ENCODE measurements at regions not wholly inside any gene's neighbourhood (a gene's known extent, or its start where the extent isn't known, plus 50 kb on each side); places are given as distances from the start of the nearest gene placed in this dataset.
A peak's percentile ranks its signal among the peaks of the same experiment; 100 is the strongest.

GRCh38 chr18:2293109-2293839, 278.0 kb downstream of the METTL4 start:
- DNase-seq, result no peak

- DNase-seq, result no peak
Measured at GRCh38 chr18:2301316-2301715, 270.0 kb downstream of the METTL4 start.

- DNase-seq, result no peak
Measured at GRCh38 chr18:2302012-2302411, 269.3 kb downstream of the METTL4 start.

GRCh38 chr18:2302628-2303516, 268.4 kb downstream of the METTL4 start:
- no peak for DNase-seq

GRCh38 chr18:2303517-2304238, 267.6 kb downstream of the METTL4 start:
- DNase-seq, result no peak

- DNase-seq, result no peak
Measured at GRCh38 chr18:2304378-2305175, 266.7 kb downstream of the METTL4 start.

GRCh38 chr18:2306606-2307005, 264.7 kb downstream of the METTL4 start:
- no peak for DNase-seq

- no peak for DNase-seq
Measured at GRCh38 chr18:2310886-2311285, 260.4 kb downstream of the METTL4 start.

- peak; percentile 0 for DNase-seq
Measured at GRCh38 chr18:2312440-2312839, 258.9 kb downstream of the METTL4 start.

- no peak for DNase-seq
Measured at GRCh38 chr18:2313332-2313731, 258.0 kb downstream of the METTL4 start.

GRCh38 chr18:2316082-2316750, 255.1 kb downstream of the METTL4 start:
- DNase-seq, result no peak

- DNase-seq, result no peak
Measured at GRCh38 chr18:2316751-2317696, 254.3 kb downstream of the METTL4 start.

- DNase-seq, result no peak
Measured at GRCh38 chr18:2324459-2324858, 246.8 kb downstream of the METTL4 start.

GRCh38 chr18:2325308-2325849, 245.9 kb downstream of the METTL4 start:
- DNase-seq, result no peak

- no peak for DNase-seq
Measured at GRCh38 chr18:2325933-2326332, 245.4 kb downstream of the METTL4 start.

- no peak for DNase-seq
Measured at GRCh38 chr18:2326999-2327398, 244.3 kb downstream of the METTL4 start.

GRCh38 chr18:2330764-2331163, 240.5 kb downstream of the METTL4 start:
- DNase-seq, result no peak

GRCh38 chr18:2331491-2331890, 239.8 kb downstream of the METTL4 start:
- DNase-seq, result no peak

- DNase-seq, result no peak
Measured at GRCh38 chr18:2336690-2337392, 234.5 kb downstream of the METTL4 start.

All from inflammatory macrophage treated with lipopolysaccharide for 4 hours (primary cell).